Body of pancreas (tissue), 4 donors: ENCODE measurements at regions not wholly inside any gene's neighbourhood (a gene's known extent, or its start where the extent isn't known, plus 50 kb on each side); places are given as distances from the start of the nearest gene placed in this dataset.

Experiments used
- ATAC-seq: fragments of 150-250 bp; one replicate; pipeline ENCODE4 v1.9.1; 2016
- DNase-seq, 4 donors: peaks; one replicate each; pipeline ENCODE4 v3.0.0-alpha.2; 2019
- H3K27ac ChIP-seq, 4 donors: fragments of 200-600 bp; sonication (generic); 1 replicate in 3 of 4; 2 replicates in 1 of 4; pipeline versions ENCODE4 v1.5.1 to v1.6.1; 2016 to 2019; ENCODE audit warnings: mild to moderate bottlenecking in 1 of 4, mixed read lengths in 1 of 4, moderate library complexity in 1 of 4
- H3K27me3 ChIP-seq, 2 donors: fragments of 200-600 bp; sonication (generic); one replicate each; pipeline ENCODE4 v1.6.0; 2016; ENCODE audit warnings: mild to moderate bottlenecking in 1 of 2
- H3K36me3 ChIP-seq, 2 donors: fragments of 200-600 bp; sonication (generic); replicated peaks in 1 of 2; 2 replicates each; pipeline ENCODE4 v1.5.1; 2016; ENCODE audit warnings: low read depth in 2 of 2; ENCODE audit not compliant: insufficient read depth in 1 of 2
- H3K4me1 ChIP-seq: fragments of 200-600 bp; sonication (generic); one replicate; pipeline ENCODE4 v1.6.0; 2016
- H3K4me3 ChIP-seq, 2 donors: fragments of 200-600 bp; sonication (generic); 1 replicate in 1 of 2; 2 replicates in 1 of 2; pipeline ENCODE4 v1.5.1; 2016 to 2019
- H3K9me3 ChIP-seq, 3 donors: fragments of 200-600 bp; sonication (generic); 1 replicate in 2 of 3; 2 replicates in 1 of 3; pipeline ENCODE4 v1.5.1; 2016
- CTCF ChIP-seq, 7 experiments: fragments of 450-650 bp in 4 of 7; fragments of 200-600 bp in 3 of 7; sonication (generic) in 3 of 7; IDR thresholded peaks; one replicate each; pipeline ENCODE4 v1.5.1; 2016 to 2019; ENCODE audit warnings: antibody characterized with exemption in 7 of 7
- POLR2A ChIP-seq, 3 donors: fragments of 450-650 bp; IDR thresholded peaks; one replicate each; pipeline ENCODE4 v1.6.1; 2016; ENCODE audit warnings: antibody characterized with exemption in 3 of 3, mild to moderate bottlenecking in 2 of 3
- WGBS, 2 donors: methylation state at CpG; one replicate each; pipeline ENCODE4 v1.1.5; 2017; 5-methylcytosine and 5-hydroxymethylcytosine counted together
- intact Hi-C: fragments of 100-400 bp; cut with DNase I; formaldehyde crosslinking; loops from one replicate; pipeline ENCODE4 v1.15.1; 2023

GRCh38 chr3:73768524-73769308 lies 144.0 kb upstream of the PDZRN3 start:
- Histone ChIP-seq H3K9me3 (no peaks in the 10 kb centered on the region), H3K27ac (no peak overlapping the region), H3K36me3 (no peaks in the 10 kb centered on the region), H3K4me1 (no peaks in the 10 kb centered on the region), H3K4me3 (no peak overlapping the region), H3K27me3 (no peaks in the 10 kb centered on the region)
- intact Hi-C loops: no loop called here
- WGBS, 2 donors: 79 to 80% methylated on average over 5 of the region's 5 CpGs
- DNase-seq: no peak
- TF ChIP-seq CTCF (IDR thresholded peaks at IDR 0.05) (no peak), POLR2A (IDR thresholded peaks at IDR 0.05) (no peak)
- ATAC-seq: no peak

GRCh38 chr3:73766599-73767381 lies 142.0 kb upstream of the PDZRN3 start:
- H3K4me1 ChIP-seq: no peaks in the 10 kb centered on the region
- no peak for TF ChIP-seq POLR2A (IDR thresholded peaks at IDR 0.05)
- TF ChIP-seq CTCF (IDR thresholded peaks at IDR 0.05): no peak
- ATAC-seq (peak; percentile 38), DNase-seq (peak in 1 of 4 donors; percentile 4)
- H3K9me3 ChIP-seq: no peaks in the 10 kb centered on the region
- no peaks in the 10 kb centered on the region for H3K27me3 ChIP-seq
- intact Hi-C loops: no loop called here
- no peak overlapping the region for H3K4me3 ChIP-seq
- WGBS, 2 donors: 48 to 53% methylated on average over 7 of the region's 7 CpGs
- no peak overlapping the region for H3K27ac ChIP-seq
- H3K36me3 ChIP-seq: no peaks in the 10 kb centered on the region

GRCh38 chr3:73765878-73766545 lies 141.3 kb upstream of the PDZRN3 start:
- WGBS, 2 donors: 83 to 85% methylated on average over 5 of the region's 5 CpGs
- H3K9me3 ChIP-seq: no peaks in the 10 kb centered on the region
- no peak overlapping the region for H3K4me3 ChIP-seq
- ATAC-seq (no peak), DNase-seq (no peak)
- TF ChIP-seq POLR2A (IDR thresholded peaks at IDR 0.05) (no peak), CTCF (IDR thresholded peaks at IDR 0.05) (no peak)
- no peaks in the 10 kb centered on the region for H3K27me3 ChIP-seq
- no peaks in the 10 kb centered on the region for H3K36me3 ChIP-seq
- no peaks in the 10 kb centered on the region for H3K4me1 ChIP-seq
- peak overlapping the region in 1 of 4 donors; percentile 17 for H3K27ac ChIP-seq
- intact Hi-C loops: no loop called here

GRCh38 chr3:73762855-73763254 lies 138.1 kb upstream of the PDZRN3 start:
- WGBS, 2 donors: 86 to 96% methylated on average over 5 of the region's 5 CpGs
- intact Hi-C loops: no loop called here
- no peak for DNase-seq

More at GRCh38 chr3:73762855-73763254, 138.1 kb upstream of the PDZRN3 start:
- Histone ChIP-seq H3K36me3 (no peaks in the 10 kb centered on the region), H3K27ac (no peak overlapping the region), H3K4me3 (no peak overlapping the region), H3K4me1 (no peaks in the 10 kb centered on the region), H3K9me3 (no peaks in the 10 kb centered on the region), H3K27me3 (no peaks in the 10 kb centered on the region)
- TF ChIP-seq POLR2A (IDR thresholded peaks at IDR 0.05) (no peak), CTCF (IDR thresholded peaks at IDR 0.05) (no peak)
- ATAC-seq: no peak
